IMR-90 (cell line): ENCODE measurements at regions not wholly inside any gene's neighbourhood (a gene's known extent, or its start where the extent isn't known, plus 50 kb on each side); places are given as distances from the start of the nearest gene placed in this dataset.

Source experiments
- ATAC-seq: fragments of 200-7000 bp; cut with Tn5 transposase; 2 replicates; pipeline ENCODE4 v1.9.1; 2020; ENCODE audit warnings: low read depth, mild to moderate bottlenecking, moderate library complexity
- BruUV-seq: library from RNA; stranded (reverse); fragments of 400-500 nt; replicated peaks from 2 replicates; lab custom pipeline; 2021; lab: Mats Ljungman, UMichigan
- CTCF ChIA-PET: fragments of 300-600 bp; formaldehyde crosslinking; extraction: SDS; loops from one replicate; lab custom pipeline; 2021; ENCODE audit warnings: antibody characterized with exemption; lab: Yijun Ruan, JAX
- POLR2A ChIA-PET: fragments of 300-600 bp; sonication (Branson Sonifier 250); formaldehyde crosslinking; loops from one replicate; lab custom pipeline; 2022; ENCODE audit warnings: antibody characterized with exemption; ENCODE audit not compliant: unreplicated experiment; lab: Charles Lee
- DNase-seq: peaks from one replicate; pipeline ENCODE4 v3.0.0; 2013
- H2AFZ ChIP-seq: replicated peaks from 2 replicates; pipeline ENCODE3; 2013; ENCODE audit warnings: low read length, mild to moderate bottlenecking; ENCODE audit not compliant: poor library complexity
- H2AK5ac ChIP-seq: 2 replicates; pipeline ENCODE4 v1.6.1; 2013; ENCODE audit warnings: low read depth, low read length, inconsistent platforms
- H2AK9ac ChIP-seq: replicated peaks from 2 replicates; pipeline ENCODE3; 2013; ENCODE audit warnings: mild to moderate bottlenecking, low read depth, low read length, moderate library complexity; ENCODE audit not compliant: poor library complexity
- H2BK120ac ChIP-seq: 2 replicates; pipeline ENCODE4 v1.6.1; 2013; ENCODE audit warnings: low read depth, low read length, inconsistent platforms
- H2BK15ac ChIP-seq: 3 replicates; pipeline ENCODE4 v1.6.1; 2013; ENCODE audit warnings: low read depth, low read length, inconsistent platforms
- H2BK20ac ChIP-seq: 2 replicates; pipeline ENCODE4 v1.6.1; 2013; ENCODE audit warnings: low read depth, mild to moderate bottlenecking, inconsistent platforms, low read length, moderate library complexity
- H2BK5ac ChIP-seq: 2 replicates; pipeline ENCODE4 v1.6.1; 2013; ENCODE audit warnings: mild to moderate bottlenecking, low read depth, low read length, inconsistent platforms; ENCODE audit not compliant: poor library complexity, severe bottlenecking
- H3K14ac ChIP-seq: replicated peaks from 2 replicates; pipeline ENCODE4 v1.6.1; 2013; ENCODE audit warnings: low read depth, low read length, inconsistent platforms
- H3K18ac ChIP-seq: 2 replicates; pipeline ENCODE4 v1.6.1; 2013; ENCODE audit warnings: low read depth, low read length, control low read depth
- H3K23ac ChIP-seq: 2 replicates; pipeline ENCODE4 v1.6.1; 2013; ENCODE audit warnings: low read depth, low read length, inconsistent platforms
- H3K27ac ChIP-seq: 2 replicates; pipeline ENCODE4 v1.5.1; 2013; ENCODE audit warnings: mild to moderate bottlenecking, control low read depth, low read length; ENCODE audit not compliant: insufficient read depth
- H3K27me3 ChIP-seq: 2 replicates; pipeline ENCODE4 v1.6.1; 2013; ENCODE audit warnings: low read length; ENCODE audit not compliant: control insufficient read depth, insufficient read depth
- H3K36me3 ChIP-seq: 2 replicates; pipeline ENCODE4 v1.6.1; 2013; ENCODE audit warnings: low read length, mixed read lengths; ENCODE audit not compliant: control insufficient read depth, insufficient read depth
- H3K4ac ChIP-seq: 2 replicates; pipeline ENCODE4 v1.6.1; 2013; ENCODE audit warnings: low read depth, low read length, inconsistent platforms
- H3K4me1 ChIP-seq: 2 replicates; pipeline ENCODE4 v1.6.1; 2013; ENCODE audit warnings: low read length, mixed read lengths; ENCODE audit not compliant: control insufficient read depth, insufficient read depth
- H3K4me2 ChIP-seq: 2 replicates; pipeline ENCODE4 v1.6.1; 2013; ENCODE audit warnings: low read depth, mild to moderate bottlenecking, control low read depth, low read length, moderate library complexity
- H3K4me3 ChIP-seq: 2 replicates; pipeline ENCODE4 v1.5.1; 2013; ENCODE audit warnings: low read depth, mild to moderate bottlenecking, control low read depth, low read length, moderate library complexity; ENCODE audit not compliant: insufficient read depth
- H3K56ac ChIP-seq: 2 replicates; pipeline ENCODE4 v1.6.1; 2013; ENCODE audit warnings: low read length, inconsistent platforms; ENCODE audit not compliant: insufficient read depth; ENCODE audit errors: extremely low read depth
- H3K79me1 ChIP-seq, 2 experiments: 2 replicates each; pipeline ENCODE4 v1.6.1; 2013; ENCODE audit warnings: low read length in 2 of 2, inconsistent platforms in 1 of 2, low read depth in 1 of 2
- H3K9ac ChIP-seq: 2 replicates; pipeline ENCODE4 v1.6.1; 2013; ENCODE audit warnings: low read depth, low read length, control low read depth
- H3K9me1 ChIP-seq: 2 replicates; pipeline ENCODE4 v1.6.1; 2013; ENCODE audit warnings: low read length, inconsistent platforms; ENCODE audit not compliant: insufficient read depth
- H3K9me3 ChIP-seq: 2 replicates; pipeline ENCODE4 v1.6.1; 2013; ENCODE audit warnings: low read length; ENCODE audit not compliant: control insufficient read depth, insufficient read depth
- H4K20me1 ChIP-seq: 2 replicates; pipeline ENCODE4 v1.6.1; 2013; ENCODE audit warnings: low read length, inconsistent platforms; ENCODE audit not compliant: insufficient read depth
- H4K5ac ChIP-seq: 2 replicates; pipeline ENCODE4 v1.6.1; 2013; ENCODE audit warnings: mild to moderate bottlenecking, low read depth, low read length, control low read depth
- H4K8ac ChIP-seq, 2 experiments: 2 replicates each; pipeline ENCODE4 v1.6.1; 2013; ENCODE audit warnings: low read depth in 2 of 2, low read length in 2 of 2, control low read depth in 1 of 2, inconsistent platforms in 1 of 2
- H4K91ac ChIP-seq: 2 replicates; pipeline ENCODE4 v1.6.1; 2013; ENCODE audit warnings: low read depth, low read length, inconsistent platforms; ENCODE audit not compliant: insufficient read depth
- CEBPB ChIP-seq: IDR thresholded peaks from 2 replicates; pipeline ENCODE4 v1.6.1; 2012; ENCODE audit warnings: low read depth, low read length, improper control_type of control experiment
- ELK1 ChIP-seq: fragments of 150-350 bp; IDR thresholded peaks from 2 replicates; pipeline ENCODE4 v1.6.1; 2016; ENCODE audit warnings: low read depth, mild to moderate bottlenecking, low read length, moderate library complexity, borderline replicate concordance
- MAFK ChIP-seq: IDR thresholded peaks from 2 replicates; pipeline ENCODE4 v1.6.1; 2012; ENCODE audit warnings: low read depth, low read length, improper control_type of control experiment
- MAZ ChIP-seq: IDR thresholded peaks from 2 replicates; pipeline ENCODE4 v1.6.1; 2012; ENCODE audit warnings: low read depth, mild to moderate bottlenecking, low read length, improper control_type of control experiment, moderate library complexity, borderline replicate concordance
- POLR2A ChIP-seq: IDR thresholded peaks from 2 replicates; pipeline ENCODE4 v1.6.1; 2012; ENCODE audit warnings: mild to moderate bottlenecking, low read depth, low read length
- RFX5 ChIP-seq: IDR thresholded peaks from 2 replicates; pipeline ENCODE4 v1.8.0; 2012; ENCODE audit warnings: low read depth, mild to moderate bottlenecking, low read length, moderate library complexity
- SMC3 ChIP-seq: fragments of 150-350 bp; IDR thresholded peaks from 2 replicates; pipeline ENCODE4 v1.6.1; 2016; ENCODE audit warnings: low read depth, mild to moderate bottlenecking, antibody characterized with exemption, low read length, moderate library complexity
- WGBS, 2 experiments: methylation state at CpG; one replicate each; pipeline versions ENCODE4 v1.1.5 to v1.1.7; 2013; ENCODE audit warnings: missing lambda C conversion rate in 2 of 2; ENCODE audit not compliant: insufficient read length in 1 of 2; ENCODE audit errors: extremely low coverage in 2 of 2; 5-methylcytosine and 5-hydroxymethylcytosine counted together
- dilution Hi-C: fragments of 300-500 bp; cut with HindIII; formaldehyde crosslinking; loops from one replicate; pipeline ENCODE4 v1.14.3; 2018; ENCODE audit warnings: low sequenced_read_pairs; ENCODE audit not compliant: unreplicated experiment
- in situ Hi-C: fragments of 300-500 bp; cut with MboI; formaldehyde crosslinking; loops from 3 replicates; pipeline ENCODE4 v1.14.3; 2019; ENCODE audit warnings: low sequenced_read_pairs, inconsistent platforms, mixed read lengths
- intact Hi-C: fragments of 100-400 bp; cut with micrococcal nuclease; formaldehyde crosslinking; loops from 2 replicates; pipeline ENCODE4 v1.10.0; 2022

DNA sequence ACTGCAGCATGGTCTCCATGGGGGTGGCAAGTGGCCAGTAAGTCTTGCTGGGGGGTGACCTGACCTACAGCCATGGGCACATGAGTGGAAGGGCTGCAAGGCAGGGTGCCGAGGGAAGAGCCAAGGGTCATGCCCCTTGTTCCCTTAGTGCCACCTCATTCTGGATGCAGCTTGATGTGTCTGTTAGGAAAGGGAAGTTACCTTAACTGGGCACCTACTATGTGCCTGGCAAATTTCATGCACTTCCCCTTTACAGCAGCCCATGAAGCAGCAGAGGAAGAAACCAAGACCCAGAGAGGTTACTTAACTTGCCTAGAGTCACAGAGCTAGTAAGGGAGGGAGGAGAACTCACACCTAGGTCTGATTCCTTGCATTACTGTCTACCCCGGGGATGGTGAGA is 174.0 kb downstream of the MRPL14 start:
- H3K23ac ChIP-seq, result no peak overlapping the region
- no peak overlapping the region for H3K18ac ChIP-seq
- H3K9ac ChIP-seq, result no peak overlapping the region
- H3K4me2 ChIP-seq, result no peak overlapping the region
- in situ Hi-C loops (no loop called here), dilution Hi-C loops (no loop called here), intact Hi-C loops (loop anchor here (2.0 to 10.0 kb wide), 2 partner anchors 126 to 288 kb away; no protein-coding TSS in a partner anchor)
- H2BK120ac ChIP-seq, result no peak overlapping the region
- no peak overlapping the region for H3K56ac ChIP-seq
- no peak overlapping the region for H2BK5ac ChIP-seq
- H2AK9ac ChIP-seq, result no peak overlapping the region
- 100% methylated on average over 1 of the region's 2 CpGs; no CpG with 5 or more reads in 1 of the 2 experiments for WGBS, 2 experiments
- H3K9me1 ChIP-seq, result no peaks in the 10 kb centered on the region; the same call in 1 of the 2 replicates
- no peak overlapping the region for H2AFZ ChIP-seq
- ATAC-seq, result no peak
- H3K4me3 ChIP-seq, result no peak overlapping the region
- ChIA-PET POLR2A (no interaction called here), CTCF (interaction anchor here (0.6 kb wide), 1 partner anchor 102 kb away, joined by 3 read pairs; no protein-coding TSS in a partner anchor)
- no peak overlapping the region for H2BK20ac ChIP-seq
- H3K9me3 ChIP-seq, result no peaks in the 10 kb centered on the region
- no peaks in the 10 kb centered on the region for H3K79me1 ChIP-seq
- no peak overlapping the region for H3K27ac ChIP-seq
- BruUV-seq, result no TSS peak
- H3K4me1 ChIP-seq, result peaks cover 13% of the 10 kb centered on the region
- H2BK15ac ChIP-seq, result no peak overlapping the region
- no peak overlapping the region for H4K8ac ChIP-seq
- TF ChIP-seq MAFK (no peak), ELK1 (no peak), CEBPB (no peak), POLR2A (no peak), SMC3 (no peak), RFX5 (no peak), MAZ (no peak)
- no peaks in the 10 kb centered on the region for H3K36me3 ChIP-seq
- no peak overlapping the region for H2AK5ac ChIP-seq
- H3K4ac ChIP-seq, result no peak overlapping the region; the same call in 1 of the 2 replicates
- no peak overlapping the region for H4K91ac ChIP-seq
- no peaks in the 10 kb centered on the region for H4K20me1 ChIP-seq
- peaks cover under 1% of the 10 kb centered on the region; the same call in 1 of the 2 replicates for H3K27me3 ChIP-seq
- H4K5ac ChIP-seq, result no peak overlapping the region
- H3K14ac ChIP-seq, result no peak overlapping the region
- no peak for DNase-seq
